ENCODE measurements at regions not wholly inside any gene's neighbourhood (a gene's known extent, or its start where the extent isn't known, plus 50 kb on each side); places are given as distances from the start of the nearest gene placed in this dataset.
"Not testable (repeated sequence)": the region's sequence is repeated elsewhere in the genome, so short reads cannot be mapped to it uniquely, and the experiment has no call there.

- DNase-seq (ENCODE audit: low read depth, low spot score); in situ Hi-C loops (cut with HindIII; ENCODE audit: low pct_unique_long_range_greater_than_20kb, low sequenced_read_pairs): not testable (repeated sequence)
These were observed 176.3 kb upstream of the PRSS58 start for GRCh38 chr7:142434133-142434532.

- in situ Hi-C loops (cut with HindIII; ENCODE audit: low pct_unique_long_range_greater_than_20kb, low sequenced_read_pairs) = no loop called here
- DNase-seq (ENCODE audit: low read depth, low spot score) = no peak
These were observed 174.5 kb upstream of the PRSS58 start for GRCh38 chr7:142432377-142432776.

GRCh38 chr7:142431491-142431890 lies 173.6 kb upstream of the PRSS58 start:
- in situ Hi-C loops (cut with HindIII; ENCODE audit: low pct_unique_long_range_greater_than_20kb, low sequenced_read_pairs) = no loop called here

GRCh38 chr7:142428094-142428493 lies 170.2 kb upstream of the PRSS58 start:
- no peak for DNase-seq (ENCODE audit: low read depth, low spot score)
- in situ Hi-C loops (cut with HindIII; ENCODE audit: low pct_unique_long_range_greater_than_20kb, low sequenced_read_pairs) = no loop called here

More at GRCh38 chr7:142431491-142431890, 173.6 kb upstream of the PRSS58 start:
- DNase-seq (ENCODE audit: low read depth, low spot score) = no peak

GRCh38 chr7:142425281-142425680 lies 167.4 kb upstream of the PRSS58 start:
- DNase-seq (ENCODE audit: low read depth, low spot score) = no peak
- in situ Hi-C loops (cut with HindIII; ENCODE audit: low pct_unique_long_range_greater_than_20kb, low sequenced_read_pairs) = no loop called here

- in situ Hi-C loops (cut with HindIII; ENCODE audit: low pct_unique_long_range_greater_than_20kb, low sequenced_read_pairs) = no loop called here
These were observed 164.8 kb upstream of the PRSS58 start for GRCh38 chr7:142422621-142423020.

GRCh38 chr7:142420554-142421362 lies 162.9 kb upstream of the PRSS58 start:
- in situ Hi-C loops (cut with HindIII; ENCODE audit: low pct_unique_long_range_greater_than_20kb, low sequenced_read_pairs) = no loop called here
- DNase-seq (ENCODE audit: low read depth, low spot score) = peak; percentile 82

More at GRCh38 chr7:142422621-142423020, 164.8 kb upstream of the PRSS58 start:
- no peak for DNase-seq (ENCODE audit: low read depth, low spot score)

- in situ Hi-C loops (cut with HindIII; ENCODE audit: low pct_unique_long_range_greater_than_20kb, low sequenced_read_pairs) = no loop called here
- DNase-seq (ENCODE audit: low read depth, low spot score) = no peak
These were observed 160.5 kb upstream of the PRSS58 start for GRCh38 chr7:142418326-142418725.

GRCh38 chr7:142414915-142415314 lies 157.1 kb upstream of the PRSS58 start:
- in situ Hi-C loops (cut with HindIII; ENCODE audit: low pct_unique_long_range_greater_than_20kb, low sequenced_read_pairs) = no loop called here

GRCh38 chr7:142414135-142414534 lies 156.3 kb upstream of the PRSS58 start:
- in situ Hi-C loops (cut with HindIII; ENCODE audit: low pct_unique_long_range_greater_than_20kb, low sequenced_read_pairs) = no loop called here
- no peak for DNase-seq (ENCODE audit: low read depth, low spot score)

More at GRCh38 chr7:142414915-142415314, 157.1 kb upstream of the PRSS58 start:
- DNase-seq (ENCODE audit: low read depth, low spot score) = no peak

- DNase-seq (ENCODE audit: low read depth, low spot score) = no peak
- in situ Hi-C loops (cut with HindIII; ENCODE audit: low pct_unique_long_range_greater_than_20kb, low sequenced_read_pairs) = no loop called here
These were observed 155.6 kb upstream of the PRSS58 start for GRCh38 chr7:142413280-142414000.

GRCh38 chr7:142412551-142413193 lies 154.8 kb upstream of the PRSS58 start:
- DNase-seq (ENCODE audit: low read depth, low spot score) = peak; percentile 94
- in situ Hi-C loops (cut with HindIII; ENCODE audit: low pct_unique_long_range_greater_than_20kb, low sequenced_read_pairs) = no loop called here

- in situ Hi-C loops (cut with HindIII; ENCODE audit: low pct_unique_long_range_greater_than_20kb, low sequenced_read_pairs) = no loop called here
- no peak for DNase-seq (ENCODE audit: low read depth, low spot score)
These were observed 151.6 kb upstream of the PRSS58 start for GRCh38 chr7:142409471-142409870.

GRCh38 chr7:142408794-142409193 lies 150.9 kb upstream of the PRSS58 start:
- in situ Hi-C loops (cut with HindIII; ENCODE audit: low pct_unique_long_range_greater_than_20kb, low sequenced_read_pairs) = no loop called here
- no peak for DNase-seq (ENCODE audit: low read depth, low spot score)

- in situ Hi-C loops (cut with HindIII; ENCODE audit: low pct_unique_long_range_greater_than_20kb, low sequenced_read_pairs) = no loop called here
- peak; percentile 42 for DNase-seq (ENCODE audit: low read depth, low spot score)
These were observed 150.2 kb upstream of the PRSS58 start for GRCh38 chr7:142407939-142408570.

- in situ Hi-C loops (cut with HindIII; ENCODE audit: low pct_unique_long_range_greater_than_20kb, low sequenced_read_pairs) = no loop called here
- DNase-seq (ENCODE audit: low read depth, low spot score) = peak; percentile 60
These were observed 147.4 kb upstream of the PRSS58 start for GRCh38 chr7:142405122-142405765.

- no peak for DNase-seq (ENCODE audit: low read depth, low spot score)
- in situ Hi-C loops (cut with HindIII; ENCODE audit: low pct_unique_long_range_greater_than_20kb, low sequenced_read_pairs) = no loop called here
These were observed 144.1 kb upstream of the PRSS58 start for GRCh38 chr7:142401951-142402350.

All from SK-MEL-5 (cell line).